ENCODE measurements at regions not wholly inside any gene's neighbourhood (a gene's known extent, or its start where the extent isn't known, plus 50 kb on each side); places are given as distances from the start of the nearest gene placed in this dataset.
"Not testable (repeated sequence)": the region's sequence is repeated elsewhere in the genome, so short reads cannot be mapped to it uniquely, and the experiment has no call there.

DNA sequence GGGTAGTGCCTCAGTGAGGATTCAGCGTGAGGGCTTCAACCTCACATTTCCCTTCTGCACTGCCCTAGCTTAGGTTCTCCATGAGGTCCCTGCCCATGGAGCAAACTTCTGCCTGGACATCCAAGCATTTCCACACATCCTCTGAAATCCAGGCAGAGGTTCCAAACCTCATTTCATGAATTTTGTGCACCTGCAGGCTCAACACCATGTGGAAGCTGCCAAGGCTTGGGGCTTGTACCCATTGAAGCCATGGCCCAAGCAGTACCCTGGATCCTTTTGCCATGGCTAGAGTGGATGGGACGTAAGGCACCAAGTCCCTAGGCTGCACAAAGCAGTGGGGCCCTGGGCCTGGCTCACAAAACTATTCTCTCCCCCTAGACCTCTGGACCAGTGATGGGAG lies 877.1 kb upstream of the KLHL1 start:
- no peak for FAIRE-seq

- FAIRE-seq = not testable (repeated sequence)
Observed at GRCh38 chr13:70981219-70981618, 873.0 kb upstream of the KLHL1 start.

- FAIRE-seq = no peak
Observed at GRCh38 chr13:70969321-70969720, 861.1 kb upstream of the KLHL1 start.

- no peak for FAIRE-seq
Observed at GRCh38 chr13:70967564-70967963, 859.3 kb upstream of the KLHL1 start.

- no peak for FAIRE-seq
Observed at GRCh38 chr13:70964874-70965273, 856.6 kb upstream of the KLHL1 start.

DNA sequence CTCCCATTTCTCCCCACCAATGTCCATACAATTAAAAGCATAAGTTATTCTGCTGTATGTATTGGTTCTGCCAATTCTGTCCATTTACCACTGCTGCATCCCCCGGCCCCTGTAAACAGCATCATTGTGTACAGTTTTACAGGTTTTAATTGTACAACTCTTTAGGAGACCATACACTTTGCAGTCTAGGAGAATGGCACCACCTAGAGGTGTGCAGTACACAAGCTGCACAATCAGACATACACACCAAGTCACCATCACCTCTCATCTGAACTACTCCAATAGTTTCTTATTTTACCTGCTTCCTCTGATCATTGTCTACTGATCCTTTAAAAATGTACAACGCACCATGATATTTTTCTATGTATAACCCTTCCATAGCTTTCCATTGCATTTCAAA lies 855.9 kb upstream of the KLHL1 start:
- no peak for FAIRE-seq

DNA sequence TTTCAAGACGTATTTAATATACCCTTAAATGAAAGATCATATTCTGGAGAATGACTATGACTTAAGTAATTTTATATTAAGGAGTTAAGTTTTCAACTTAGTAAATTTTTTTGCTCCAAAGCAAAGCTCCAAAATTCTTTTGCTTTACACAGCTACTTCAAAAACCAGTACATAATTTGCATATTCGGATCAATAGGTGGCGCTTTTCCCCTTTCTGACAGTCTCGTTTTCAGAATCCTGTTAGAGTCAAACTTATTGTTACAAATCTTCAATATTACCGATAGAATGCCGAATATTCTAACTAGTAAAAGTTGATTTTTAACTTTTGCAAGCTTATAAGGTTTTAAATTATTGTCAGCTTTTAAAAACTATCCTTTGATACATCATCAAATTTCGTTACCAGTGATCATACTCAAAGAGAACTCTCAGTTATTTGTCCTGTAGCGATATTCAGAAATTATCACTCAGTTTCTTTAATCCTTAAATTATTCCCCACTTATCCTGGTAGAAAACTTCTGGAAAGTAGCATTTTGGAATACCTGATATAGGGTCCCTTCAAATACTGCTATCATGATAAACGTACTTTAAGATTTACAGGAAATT lies 852.7 kb upstream of the KLHL1 start:
- peak; percentile 91 for FAIRE-seq

- no peak for FAIRE-seq
Observed at GRCh38 chr13:70959035-70959775, 851.0 kb upstream of the KLHL1 start.

DNA sequence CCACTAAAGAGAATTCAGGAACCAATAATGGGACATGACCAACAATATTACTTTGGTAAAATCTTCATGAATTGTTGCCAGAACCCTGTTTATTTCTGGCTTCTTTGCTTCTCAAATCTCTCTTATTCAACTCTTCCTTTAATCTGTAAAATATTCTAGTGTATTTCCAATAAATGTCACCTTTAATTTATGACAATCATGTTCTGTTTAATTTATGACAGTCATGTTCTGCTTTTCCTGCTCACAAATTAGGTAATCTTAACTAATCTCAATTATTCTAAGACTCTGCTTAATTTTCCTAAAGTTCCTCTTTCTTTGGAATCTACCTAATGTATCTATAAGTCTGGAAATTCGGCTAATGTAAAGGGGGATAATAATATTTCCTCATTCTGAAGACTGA lies 847.6 kb upstream of the KLHL1 start:
- FAIRE-seq = no peak

GRCh38 chr13:70950664-70951063 lies 842.4 kb upstream of the KLHL1 start:
- FAIRE-seq = no peak

GRCh38 chr13:70945506-70945905 lies 837.3 kb upstream of the KLHL1 start:
- no peak for FAIRE-seq

DNA sequence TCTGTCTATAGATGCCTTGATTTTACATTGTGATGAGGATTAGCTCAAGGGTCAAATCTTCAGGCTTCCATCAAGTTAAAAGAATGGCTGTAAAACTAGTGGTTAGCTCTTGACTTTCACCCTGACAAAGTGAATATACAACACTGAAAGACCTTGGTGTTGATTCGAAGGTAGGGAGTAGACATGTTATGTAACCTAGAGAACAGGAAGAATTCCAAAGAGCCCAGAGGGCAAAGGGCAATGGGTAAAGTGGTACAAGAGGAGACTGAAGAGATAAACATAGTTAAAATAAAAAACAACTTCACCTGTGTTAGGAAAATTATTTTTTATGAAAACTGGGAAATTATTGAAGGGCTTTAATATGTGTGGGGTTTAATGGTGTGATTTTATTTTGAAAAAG lies 833.2 kb upstream of the KLHL1 start:
- FAIRE-seq = no peak

DNA sequence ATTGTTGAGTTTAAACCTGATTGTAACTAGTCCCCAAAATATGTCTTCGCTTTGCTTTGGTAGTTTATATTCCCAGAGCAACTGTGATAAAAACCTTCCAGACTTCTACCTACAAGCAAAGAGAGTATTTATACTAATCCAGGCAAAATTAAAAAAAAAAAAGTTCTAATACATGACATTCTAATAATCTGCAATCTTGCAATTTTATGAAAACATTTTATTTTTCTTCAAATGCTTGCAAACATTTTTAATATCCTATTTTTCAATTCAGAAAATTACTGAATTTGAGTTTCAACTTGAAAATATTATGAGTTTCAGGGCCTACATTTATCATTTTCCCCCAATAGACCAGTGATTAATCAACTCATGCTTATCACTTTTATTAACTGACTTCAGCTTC lies 830.2 kb upstream of the KLHL1 start:
- FAIRE-seq = no peak

GRCh38 chr13:70932511-70932910 lies 824.3 kb upstream of the KLHL1 start:
- no peak for FAIRE-seq

DNA sequence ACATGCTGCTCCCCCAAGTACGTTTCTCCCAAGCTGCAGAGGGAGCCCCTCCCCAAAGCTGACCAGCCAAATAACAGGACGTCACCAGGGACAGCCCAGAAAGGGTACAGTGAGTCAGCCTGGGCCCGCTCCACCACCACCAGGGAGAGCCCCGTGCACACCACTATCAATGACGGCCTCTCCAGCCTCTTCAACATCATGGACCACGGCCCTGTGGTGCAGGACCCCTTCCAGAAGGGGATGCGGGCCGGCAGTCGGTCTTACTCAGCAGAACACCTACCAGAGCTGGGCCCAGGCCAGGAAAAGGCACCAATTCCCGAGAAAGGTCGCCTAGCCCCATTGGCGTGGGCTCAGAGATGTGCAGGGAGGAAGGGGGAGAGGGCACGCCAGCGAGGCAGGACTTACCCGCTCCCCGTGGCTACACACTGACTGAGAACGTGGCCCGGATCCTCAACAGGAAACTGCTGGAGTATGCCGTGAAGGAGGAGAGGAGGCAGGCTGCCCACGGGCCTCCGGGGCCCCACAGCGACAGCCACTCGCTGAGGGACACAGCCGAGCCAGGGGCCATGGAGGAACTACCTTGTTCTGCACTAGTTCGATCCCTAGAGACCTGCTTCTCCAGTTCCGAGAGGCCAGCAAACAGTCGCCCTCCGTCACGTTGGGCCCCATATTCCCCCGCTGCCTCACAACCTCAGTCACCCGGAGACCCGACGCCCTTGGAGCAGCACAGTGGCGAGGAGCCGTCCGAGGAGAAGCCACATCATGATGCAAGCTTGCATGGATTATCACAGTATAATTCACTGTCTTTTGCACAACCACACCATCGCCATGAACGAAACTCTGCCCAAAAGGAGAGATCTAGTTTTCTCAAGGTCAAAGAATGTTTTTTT lies 815.9 kb upstream of the KLHL1 start:
- FAIRE-seq = no peak

DNA sequence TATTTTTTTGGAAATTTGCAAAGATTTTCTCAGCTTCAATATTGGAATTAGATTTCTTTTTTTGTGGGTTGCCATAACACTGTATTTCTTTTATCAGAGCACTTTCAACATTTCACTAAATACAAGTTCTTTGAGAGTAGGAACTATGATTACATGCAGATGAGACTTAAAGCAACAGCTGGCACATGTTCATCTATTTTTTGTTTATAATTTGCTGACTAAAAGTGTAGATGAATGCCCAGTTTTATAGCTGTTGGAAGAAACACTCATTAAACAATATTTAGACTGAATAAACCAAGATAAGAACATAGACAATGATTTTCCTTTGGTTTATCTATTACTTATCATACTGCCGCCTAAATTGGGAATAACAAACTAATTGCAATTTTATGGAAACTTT lies 803.0 kb upstream of the KLHL1 start:
- FAIRE-seq = no peak

DNA sequence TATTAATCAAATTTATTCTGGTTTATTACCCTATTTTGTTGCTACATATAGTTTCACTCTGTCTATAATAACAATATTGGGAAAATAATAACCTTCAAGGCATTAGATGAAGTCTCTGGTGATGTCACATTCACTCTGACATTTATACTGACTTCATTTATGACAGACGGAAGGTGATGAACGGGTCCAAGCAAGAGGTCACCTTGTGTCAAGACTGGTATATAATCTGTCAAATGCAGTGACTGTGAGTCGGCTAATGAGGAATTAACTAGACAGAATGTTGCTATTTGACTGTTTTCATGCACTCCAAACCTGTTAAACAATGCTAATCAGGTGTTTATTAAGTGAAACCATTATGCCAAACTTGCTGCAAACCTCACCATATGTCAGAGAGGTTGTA lies 800.5 kb upstream of the KLHL1 start:
- FAIRE-seq = no peak

GRCh38 chr13:70905035-70905434 lies 796.8 kb upstream of the KLHL1 start:
- no peak for FAIRE-seq

- FAIRE-seq = no peak
Observed at GRCh38 chr13:70896136-70896535, 787.9 kb upstream of the KLHL1 start.

- no peak for FAIRE-seq
Observed at GRCh38 chr13:70895599-70895998, 787.3 kb upstream of the KLHL1 start.

GRCh38 chr13:70894258-70894657 lies 786.0 kb upstream of the KLHL1 start:
- FAIRE-seq = no peak

- FAIRE-seq = no peak
Observed at GRCh38 chr13:70893832-70894231, 785.6 kb upstream of the KLHL1 start.

DNA sequence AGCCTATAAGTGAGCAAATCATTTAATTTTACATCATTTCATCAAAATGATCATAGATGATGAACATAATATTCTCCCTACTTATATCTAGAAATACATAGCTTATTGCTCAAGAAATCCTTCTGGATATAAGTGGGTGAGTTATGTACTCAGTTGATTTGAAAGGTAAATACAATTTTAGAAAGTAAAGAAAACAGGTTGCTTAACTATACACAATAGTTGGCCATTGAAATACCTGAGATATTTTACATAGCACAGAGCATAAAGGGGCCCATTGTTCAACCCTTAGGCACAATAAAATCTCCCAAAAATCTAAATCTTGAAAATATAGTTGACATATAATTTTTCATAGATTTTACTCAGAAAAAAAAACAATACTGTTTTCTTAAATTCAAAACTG lies 782.0 kb upstream of the KLHL1 start:
- FAIRE-seq = no peak

- no peak for FAIRE-seq
Observed at GRCh38 chr13:70889163-70889562, 780.9 kb upstream of the KLHL1 start.
